Sciatic nerve (tissue), 2 donors: ENCODE measurements at regions not wholly inside any gene's neighbourhood (a gene's known extent, or its start where the extent isn't known, plus 50 kb on each side); places are given as distances from the start of the nearest gene placed in this dataset.
"Not testable (repeated sequence)": the region's sequence is repeated elsewhere in the genome, so short reads cannot be mapped to it uniquely, and the experiment has no call there.

Experiments used
- ATAC-seq: fragments of 200-7000 bp; cut with Tn5 transposase; one replicate; pipeline ENCODE4 v1.9.1; 2020; ENCODE audit warnings: mild to moderate bottlenecking, moderate library complexity
- DNase-seq: peaks from one replicate; pipeline ENCODE4 v3.0.0-alpha.2; 2020; ENCODE audit warnings: low spot score
- intact Hi-C: fragments of 100-400 bp; cut with DNase I; formaldehyde crosslinking; loops from one replicate; pipeline ENCODE4 v1.14.2; 2022
- donor health status: DM: no; HTN: no; CAD: no.
- donor health status: DM: no; HTN: no; CAD: no.

- intact Hi-C loops = no loop called here
- ATAC-seq (no peak), DNase-seq (no peak)
Measured at GRCh38 chr2:226181909-226182308, 617.7 kb downstream of the IRS1 start.

GRCh38 chr2:226180281-226180884, 619.2 kb downstream of the IRS1 start:
- intact Hi-C loops = no loop called here
- ATAC-seq (no peak), DNase-seq (no peak)

GRCh38 chr2:226179010-226179409, 620.6 kb downstream of the IRS1 start:
- DNase-seq (no peak), ATAC-seq (no peak)
- intact Hi-C loops = no loop called here

GRCh38 chr2:226176283-226176984, 623.2 kb downstream of the IRS1 start:
- intact Hi-C loops = no loop called here
- DNase-seq (no peak), ATAC-seq (no peak)

- intact Hi-C loops = no loop called here
- DNase-seq (no peak), ATAC-seq (no peak)
Measured at GRCh38 chr2:226174390-226174789, 625.2 kb downstream of the IRS1 start.

- DNase-seq (no peak), ATAC-seq (no peak)
- intact Hi-C loops = no loop called here
Measured at GRCh38 chr2:226172939-226173338, 626.7 kb downstream of the IRS1 start.

- intact Hi-C loops = no loop called here
- DNase-seq (no peak), ATAC-seq (no peak)
Measured at GRCh38 chr2:226172309-226172708, 627.3 kb downstream of the IRS1 start.

- intact Hi-C loops = no loop called here
- ATAC-seq = no peak
- no peak for DNase-seq
Measured at GRCh38 chr2:226169751-226170581, 629.7 kb downstream of the IRS1 start.

- intact Hi-C loops = no loop called here
- ATAC-seq (no peak), DNase-seq (no peak)
Measured at GRCh38 chr2:226168496-226169160, 631.0 kb downstream of the IRS1 start.

GRCh38 chr2:226164512-226164911, 635.1 kb downstream of the IRS1 start:
- ATAC-seq (no peak), DNase-seq (no peak)
- intact Hi-C loops = no loop called here

GRCh38 chr2:226160617-226161016, 639.0 kb downstream of the IRS1 start:
- intact Hi-C loops, ATAC-seq, DNase-seq: not testable (repeated sequence)

GRCh38 chr2:226159875-226160479, 639.6 kb downstream of the IRS1 start:
- intact Hi-C loops = no loop called here
- ATAC-seq (no peak), DNase-seq (no peak)

- intact Hi-C loops = no loop called here
- ATAC-seq (no peak), DNase-seq (no peak)
Measured at GRCh38 chr2:226158940-226159339, 640.7 kb downstream of the IRS1 start.

- no peak for DNase-seq
- ATAC-seq = no peak
- intact Hi-C loops = no loop called here
Measured at GRCh38 chr2:226158229-226158628, 641.4 kb downstream of the IRS1 start.

- DNase-seq = no peak
- intact Hi-C loops = no loop called here
- no peak for ATAC-seq
Measured at GRCh38 chr2:226155093-226155875, 644.3 kb downstream of the IRS1 start.

- DNase-seq = no peak
- intact Hi-C loops = no loop called here
Measured at GRCh38 chr2:226154610-226155009, 645.0 kb downstream of the IRS1 start.

GRCh38 chr2:226153553-226153952, 646.1 kb downstream of the IRS1 start:
- intact Hi-C loops = no loop called here
- no peak for ATAC-seq
- DNase-seq = no peak

More at GRCh38 chr2:226154610-226155009, 645.0 kb downstream of the IRS1 start:
- ATAC-seq = no peak

- ATAC-seq (no peak), DNase-seq (no peak)
- intact Hi-C loops = no loop called here
Measured at GRCh38 chr2:226151157-226151556, 648.5 kb downstream of the IRS1 start.
